ENCODE measurements at regions not wholly inside any gene's neighbourhood (a gene's known extent, or its start where the extent isn't known, plus 50 kb on each side); places are given as distances from the start of the nearest gene placed in this dataset.

- ChIA-PET CTCF (no interaction called here), POLR2A (no interaction called here)
- Histone ChIP-seq H3K4me3 (ENCODE audit: low read depth, low read length) (no peak overlapping the region), H3K27me3 (ENCODE audit: control insufficient read depth, insufficient read depth, low read length) (no peaks in the 10 kb centered on the region), H3K36me3 (ENCODE audit: control insufficient read depth, insufficient read depth, low read length) (no peaks in the 10 kb centered on the region)
- DNase-seq (ENCODE audit: low read depth) = no peak
- TF ChIP-seq CTCF (IDR thresholded peaks at IDR 0.05; ENCODE audit: insufficient read depth, low read depth, low read length) = no peak
Measured at GRCh38 chr3:104536715-104537114, 830.0 kb upstream of the ALCAM start.

GRCh38 chr3:104537323-104537722 lies 829.4 kb upstream of the ALCAM start:
- Histone ChIP-seq H3K36me3 (ENCODE audit: control insufficient read depth, insufficient read depth, low read length) (no peaks in the 10 kb centered on the region), H3K27me3 (ENCODE audit: control insufficient read depth, insufficient read depth, low read length) (no peaks in the 10 kb centered on the region), H3K4me3 (ENCODE audit: low read depth, low read length) (no peak overlapping the region)
- no peak for TF ChIP-seq CTCF (IDR thresholded peaks at IDR 0.05; ENCODE audit: insufficient read depth, low read depth, low read length)
- POLR2A ChIA-PET = no interaction called here
- CTCF ChIA-PET = no interaction called here
- DNase-seq (ENCODE audit: low read depth) = no peak

GRCh38 chr3:104546301-104546700 lies 820.4 kb upstream of the ALCAM start:
- ChIA-PET POLR2A (no interaction called here), CTCF (no interaction called here)
- Histone ChIP-seq H3K27me3 (ENCODE audit: control insufficient read depth, insufficient read depth, low read length) (no peaks in the 10 kb centered on the region), H3K36me3 (ENCODE audit: control insufficient read depth, insufficient read depth, low read length) (no peaks in the 10 kb centered on the region), H3K4me3 (ENCODE audit: low read depth, low read length) (no peak overlapping the region)
- no peak for DNase-seq (ENCODE audit: low read depth)
- no peak for TF ChIP-seq CTCF (IDR thresholded peaks at IDR 0.05; ENCODE audit: insufficient read depth, low read depth, low read length)

- no peaks in the 10 kb centered on the region for H3K36me3 ChIP-seq (ENCODE audit: control insufficient read depth, insufficient read depth, low read length)
- no peak for DNase-seq (ENCODE audit: low read depth)
- no peak for TF ChIP-seq CTCF (IDR thresholded peaks at IDR 0.05; ENCODE audit: insufficient read depth, low read depth, low read length)
- CTCF ChIA-PET = no interaction called here
- no peaks in the 10 kb centered on the region for H3K27me3 ChIP-seq (ENCODE audit: control insufficient read depth, insufficient read depth, low read length)
- H3K4me3 ChIP-seq (ENCODE audit: low read depth, low read length) = no peak overlapping the region
- POLR2A ChIA-PET = no interaction called here
Measured at GRCh38 chr3:104547031-104547430, 819.7 kb upstream of the ALCAM start.

- CTCF ChIA-PET = no interaction called here
- Histone ChIP-seq H3K4me3 (ENCODE audit: low read depth, low read length) (no peak overlapping the region), H3K36me3 (ENCODE audit: control insufficient read depth, insufficient read depth, low read length) (no peaks in the 10 kb centered on the region), H3K27me3 (ENCODE audit: control insufficient read depth, insufficient read depth, low read length) (no peaks in the 10 kb centered on the region)
- POLR2A ChIA-PET = no interaction called here
- DNase-seq (ENCODE audit: low read depth) = no peak
- no peak for TF ChIP-seq CTCF (IDR thresholded peaks at IDR 0.05; ENCODE audit: insufficient read depth, low read depth, low read length)
Measured at GRCh38 chr3:104548401-104548800, 818.3 kb upstream of the ALCAM start.

Measured in BJ (cell line).